OCI-LY1 (cell line): ENCODE measurements at regions not wholly inside any gene's neighbourhood (a gene's known extent, or its start where the extent isn't known, plus 50 kb on each side); places are given as distances from the start of the nearest gene placed in this dataset.

Experiments used
- H2AFZ ChIP-seq: fragments of 200-600 bp; sonication (generic), shearing (Covaris generic); 2 replicates; pipeline ENCODE4 v1.6.0; 2014; ENCODE audit warnings: antibody characterized with exemption, mild to moderate bottlenecking, low read length
- H3F3A ChIP-seq: fragments of 200-600 bp; sonication (generic), shearing (Covaris generic); 2 replicates; pipeline ENCODE4 v1.6.0; 2014; ENCODE audit warnings: mild to moderate bottlenecking, antibody characterized with exemption, low read length, moderate library complexity; ENCODE audit not compliant: insufficient read depth
- H3K27ac ChIP-seq: fragments of 200-600 bp; sonication (generic); 2 replicates; pipeline ENCODE4 v1.5.1; 2014; ENCODE audit warnings: low read length, mixed run types, mild to moderate bottlenecking, low read depth; ENCODE audit not compliant: poor library complexity, severe bottlenecking
- H3K27me3 ChIP-seq: fragments of 200-600 bp; sonication (generic); 2 replicates; pipeline ENCODE4 v1.6.0; 2014; ENCODE audit warnings: antibody characterized with exemption, mild to moderate bottlenecking, low read length, moderate library complexity; ENCODE audit not compliant: insufficient read depth
- H3K36me3 ChIP-seq: fragments of 200-600 bp; sonication (generic); 2 replicates; pipeline ENCODE4 v1.6.1; 2014; ENCODE audit warnings: mild to moderate bottlenecking, antibody characterized with exemption, low read length, moderate library complexity, mixed read lengths; ENCODE audit not compliant: insufficient read depth
- H3K4me1 ChIP-seq: fragments of 200-600 bp; sonication (generic); 2 replicates; pipeline ENCODE4 v1.5.1; 2014; ENCODE audit warnings: mild to moderate bottlenecking, low read length, moderate library complexity; ENCODE audit not compliant: insufficient read depth, severe bottlenecking
- H3K4me2 ChIP-seq: fragments of 200-600 bp; sonication (generic), shearing (Covaris generic); 2 replicates; pipeline ENCODE4 v1.6.1; 2014; ENCODE audit warnings: low read length
- H3K4me3 ChIP-seq: fragments of 200-600 bp; sonication (generic); 2 replicates; pipeline ENCODE4 v1.5.1; 2014; ENCODE audit warnings: low read length, low read depth, mild to moderate bottlenecking, mixed read lengths; ENCODE audit not compliant: poor library complexity, severe bottlenecking
- H3K79me2 ChIP-seq: fragments of 200-600 bp; shearing (Covaris generic); 2 replicates; pipeline ENCODE4 v1.6.1; 2016; ENCODE audit warnings: mixed run types, low read length, mixed read lengths; ENCODE audit not compliant: insufficient read depth
- H3K9ac ChIP-seq: fragments of 200-600 bp; sonication (generic), shearing (Covaris generic); 2 replicates; pipeline ENCODE4 v1.6.1; 2014; ENCODE audit warnings: mild to moderate bottlenecking, low read length, mixed read lengths
- H3K9me2 ChIP-seq: fragments of 200-600 bp; sonication (generic), shearing (Covaris generic); 2 replicates; pipeline ENCODE4 v1.6.1; 2014; ENCODE audit warnings: low read depth, mild to moderate bottlenecking, low read length, mixed read lengths
- H3K9me3 ChIP-seq: fragments of 200-600 bp; shearing (Covaris generic); 2 replicates; pipeline ENCODE4 v1.6.1; 2014; ENCODE audit warnings: low read length, mixed read lengths
- H4K20me1 ChIP-seq: fragments of 200-600 bp; sonication (generic), shearing (Covaris generic); 2 replicates; pipeline ENCODE4 v1.6.0; 2016; ENCODE audit warnings: mild to moderate bottlenecking, low read length; ENCODE audit not compliant: insufficient read depth
- CTCF ChIP-seq: fragments of 200-600 bp; sonication (generic), shearing (Covaris generic); IDR thresholded peaks from 2 replicates; pipeline ENCODE4 v1.5.1; 2017; ENCODE audit warnings: mild to moderate bottlenecking, antibody characterized with exemption, low read length, moderate library complexity, mixed read lengths
- EZH2 ChIP-seq: fragments of 200-600 bp; sonication (generic), shearing (Covaris generic); IDR thresholded peaks from 2 replicates; pipeline ENCODE4 v1.8.0; 2017; ENCODE audit warnings: borderline replicate concordance, mixed run types, mild to moderate bottlenecking, antibody characterized with exemption, low read length, moderate library complexity, mixed read lengths

- Histone ChIP-seq H3K4me2 (no peak overlapping the region), H3K36me3 (no peaks in the 10 kb centered on the region), H3K4me3 (no peak overlapping the region), H3K4me1 (no peaks in the 10 kb centered on the region), H2AFZ (no peak overlapping the region), H3F3A (no peaks in the 10 kb centered on the region), H3K27ac (no peak overlapping the region), H4K20me1 (no peaks in the 10 kb centered on the region), H3K79me2 (no peaks in the 10 kb centered on the region), H3K9ac (no peak overlapping the region), H3K9me3 (no peaks in the 10 kb centered on the region), H3K9me2 (no peaks in the 10 kb centered on the region), H3K27me3 (peaks cover 8% of the 10 kb centered on the region; the same call in 1 of the 2 replicates)
- TF ChIP-seq EZH2 (no peak), CTCF (no peak)
Measured at GRCh38 chr6:43917878-43918382, 147.9 kb downstream of the VEGFA start.

- Histone ChIP-seq H4K20me1 (no peaks in the 10 kb centered on the region), H3K9me3 (no peaks in the 10 kb centered on the region), H3K79me2 (no peaks in the 10 kb centered on the region), H3K4me2 (no peak overlapping the region), H3F3A (no peaks in the 10 kb centered on the region), H2AFZ (no peak overlapping the region), H3K4me1 (no peaks in the 10 kb centered on the region), H3K4me3 (no peak overlapping the region), H3K27me3 (peaks cover 8% of the 10 kb centered on the region; the same call in 1 of the 2 replicates), H3K27ac (no peak overlapping the region), H3K9ac (no peak overlapping the region), H3K9me2 (no peaks in the 10 kb centered on the region), H3K36me3 (no peaks in the 10 kb centered on the region)
- TF ChIP-seq CTCF (no peak), EZH2 (no peak)
Measured at GRCh38 chr6:43916924-43917877, 147.2 kb downstream of the VEGFA start.

- Histone ChIP-seq H3K9ac (no peak overlapping the region), H3K79me2 (no peaks in the 10 kb centered on the region), H3K27ac (no peak overlapping the region), H3K4me1 (no peaks in the 10 kb centered on the region), H3K4me2 (no peak overlapping the region), H3F3A (no peaks in the 10 kb centered on the region), H2AFZ (no peak overlapping the region), H3K27me3 (peaks cover 8% of the 10 kb centered on the region; the same call in 1 of the 2 replicates), H4K20me1 (no peaks in the 10 kb centered on the region), H3K4me3 (no peak overlapping the region), H3K9me2 (no peaks in the 10 kb centered on the region), H3K36me3 (no peaks in the 10 kb centered on the region), H3K9me3 (no peaks in the 10 kb centered on the region)
- TF ChIP-seq EZH2 (no peak), CTCF (no peak)
Measured at GRCh38 chr6:43915986-43916923, 146.2 kb downstream of the VEGFA start.
